Neural crest cell (in vitro differentiated cells): ENCODE measurements at regions not wholly inside any gene's neighbourhood (a gene's known extent, or its start where the extent isn't known, plus 50 kb on each side); places are given as distances from the start of the nearest gene placed in this dataset.

Experiments used
- DNase-seq: peaks from one replicate; pipeline ENCODE4 v3.0.0; 2021; ENCODE audit warnings: low read depth, mixed read lengths, low spot score
- H3K27ac Mint-ChIP-seq: one replicate; pipeline ENCODE4 v1.8.0; 2021; ENCODE audit warnings: mild to moderate bottlenecking, mixed read lengths; ENCODE audit not compliant: unreplicated experiment
- H3K27me3 Mint-ChIP-seq: 2 replicates; pipeline ENCODE4 v1.8.0; 2021; ENCODE audit warnings: low read depth, mild to moderate bottlenecking, mixed read lengths
- H3K36me3 Mint-ChIP-seq: 2 replicates; pipeline ENCODE4 v1.8.0; 2021; ENCODE audit warnings: low read depth, mild to moderate bottlenecking, mixed read lengths
- H3K4me1 Mint-ChIP-seq: 2 replicates; pipeline ENCODE4 v1.8.0; 2021; ENCODE audit warnings: mixed read lengths
- H3K4me3 Mint-ChIP-seq: one replicate; pipeline ENCODE4 v1.8.0; 2021; ENCODE audit warnings: mild to moderate bottlenecking, mixed read lengths
- H3K9me3 Mint-ChIP-seq: 2 replicates; pipeline ENCODE4 v1.8.0; 2021; ENCODE audit warnings: mixed read lengths
- TF ChIP-seq, protein P1 (sequence below): fragments of 200-600 bp; sonication (generic); conservative IDR thresholded peaks from 2 replicates; pipeline ENCODE4 v1.5.0; 2021; ENCODE audit warnings: antibody characterized with exemption, mild to moderate bottlenecking

DNA sequence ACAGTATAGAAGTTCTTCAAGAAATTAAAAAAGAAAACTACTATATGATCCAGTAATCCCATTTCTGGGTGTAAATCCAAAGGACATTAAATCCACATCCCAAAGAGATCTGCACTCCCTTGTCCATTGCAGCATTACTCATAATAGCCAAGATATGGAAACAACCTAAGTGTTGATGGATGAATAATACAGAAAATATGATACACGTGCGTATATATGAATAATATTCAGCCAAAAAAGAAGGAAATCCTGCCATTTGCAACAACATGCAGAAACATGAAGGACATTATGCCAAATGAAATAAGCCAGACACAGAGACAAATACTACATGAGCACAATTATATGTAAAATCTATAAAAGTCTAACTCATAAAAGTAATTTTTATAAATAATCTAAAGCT is 306.3 kb upstream of the ANO3 start:
- H3K36me3 Mint-ChIP-seq = no peaks in the 10 kb centered on the region
- no peaks in the 10 kb centered on the region for H3K4me1 Mint-ChIP-seq
- no peak overlapping the region for H3K27ac Mint-ChIP-seq
- TF ChIP-seq, protein P1, sequence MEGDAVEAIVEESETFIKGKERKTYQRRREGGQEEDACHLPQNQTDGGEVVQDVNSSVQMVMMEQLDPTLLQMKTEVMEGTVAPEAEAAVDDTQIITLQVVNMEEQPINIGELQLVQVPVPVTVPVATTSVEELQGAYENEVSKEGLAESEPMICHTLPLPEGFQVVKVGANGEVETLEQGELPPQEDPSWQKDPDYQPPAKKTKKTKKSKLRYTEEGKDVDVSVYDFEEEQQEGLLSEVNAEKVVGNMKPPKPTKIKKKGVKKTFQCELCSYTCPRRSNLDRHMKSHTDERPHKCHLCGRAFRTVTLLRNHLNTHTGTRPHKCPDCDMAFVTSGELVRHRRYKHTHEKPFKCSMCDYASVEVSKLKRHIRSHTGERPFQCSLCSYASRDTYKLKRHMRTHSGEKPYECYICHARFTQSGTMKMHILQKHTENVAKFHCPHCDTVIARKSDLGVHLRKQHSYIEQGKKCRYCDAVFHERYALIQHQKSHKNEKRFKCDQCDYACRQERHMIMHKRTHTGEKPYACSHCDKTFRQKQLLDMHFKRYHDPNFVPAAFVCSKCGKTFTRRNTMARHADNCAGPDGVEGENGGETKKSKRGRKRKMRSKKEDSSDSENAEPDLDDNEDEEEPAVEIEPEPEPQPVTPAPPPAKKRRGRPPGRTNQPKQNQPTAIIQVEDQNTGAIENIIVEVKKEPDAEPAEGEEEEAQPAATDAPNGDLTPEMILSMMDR = no peak
- no peak overlapping the region for H3K4me3 Mint-ChIP-seq
- H3K27me3 Mint-ChIP-seq = no peaks in the 10 kb centered on the region
- H3K9me3 Mint-ChIP-seq = no peaks in the 10 kb centered on the region
- no peak for DNase-seq

DNA sequence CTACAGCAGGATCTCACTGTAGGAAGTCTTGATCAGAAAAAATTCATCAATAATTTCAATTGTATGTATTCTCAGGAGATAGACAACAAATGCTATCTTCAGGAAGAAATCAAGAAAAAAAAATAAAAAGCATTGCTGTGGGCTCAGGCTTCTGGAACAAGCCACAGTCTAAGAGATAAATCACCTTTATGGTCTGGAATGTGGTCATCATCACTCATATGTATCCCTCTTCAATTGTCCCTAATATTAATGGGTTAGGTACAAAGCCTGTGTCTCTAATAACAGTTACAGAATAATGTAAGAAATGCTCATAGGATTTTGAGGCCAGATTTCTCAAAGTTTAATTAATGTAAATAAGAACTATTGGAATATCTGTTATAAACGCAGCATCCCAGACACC is 305.9 kb upstream of the ANO3 start:
- Mint-ChIP-seq H3K4me3 (no peak overlapping the region), H3K36me3 (no peaks in the 10 kb centered on the region), H3K27ac (no peak overlapping the region), H3K9me3 (no peaks in the 10 kb centered on the region), H3K4me1 (no peaks in the 10 kb centered on the region), H3K27me3 (no peaks in the 10 kb centered on the region)
- no peak for DNase-seq
- TF ChIP-seq, protein P1 = no peak

DNA sequence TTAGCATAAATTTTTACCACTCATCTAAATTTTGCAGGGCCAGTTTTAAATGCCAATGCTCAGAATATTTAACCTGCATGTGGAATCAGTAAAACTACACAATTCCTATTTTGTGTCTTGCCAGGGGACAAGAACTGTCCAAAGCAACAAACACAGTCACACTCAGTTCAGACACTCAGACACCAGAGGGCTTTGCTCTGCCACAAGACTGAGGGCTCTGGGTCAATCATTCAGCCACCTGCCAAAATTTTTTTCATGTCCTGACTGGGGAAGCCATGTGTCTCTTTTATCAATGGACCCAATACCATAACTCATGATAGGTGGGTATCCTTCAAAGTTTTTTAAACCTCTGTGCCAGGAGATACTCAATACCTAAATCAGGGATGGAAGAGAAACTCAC is 304.0 kb upstream of the ANO3 start:
- Mint-ChIP-seq H3K27ac (no peak overlapping the region), H3K4me1 (no peaks in the 10 kb centered on the region), H3K4me3 (no peak overlapping the region), H3K27me3 (no peaks in the 10 kb centered on the region), H3K36me3 (no peaks in the 10 kb centered on the region), H3K9me3 (no peaks in the 10 kb centered on the region)
- DNase-seq = no peak
- TF ChIP-seq, protein P1 = no peak

DNA sequence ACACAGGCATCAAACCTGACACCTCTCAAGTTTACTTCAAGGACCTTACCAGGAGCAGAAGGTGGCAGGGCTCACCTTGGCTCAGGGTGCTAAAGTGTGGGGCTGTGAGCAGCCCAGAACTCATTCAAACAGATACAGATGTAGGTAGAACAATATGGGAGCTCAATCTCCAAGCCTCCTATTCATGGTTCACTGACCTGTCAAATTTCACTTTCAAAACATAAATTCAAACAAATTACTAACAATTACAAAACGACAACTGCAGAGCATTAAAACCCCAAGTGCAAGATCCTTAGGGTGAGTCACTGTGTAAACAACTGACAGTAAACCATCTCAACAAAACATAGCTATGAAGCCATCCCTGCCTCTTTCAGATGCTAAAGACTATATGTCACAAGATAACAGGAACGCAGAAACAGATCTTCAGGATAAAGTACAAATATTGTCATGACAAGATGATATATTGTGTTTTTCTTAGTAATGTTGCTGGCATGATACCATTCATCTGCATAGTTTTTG is 303.5 kb upstream of the ANO3 start:
- no peak overlapping the region for H3K4me3 Mint-ChIP-seq
- TF ChIP-seq, protein P1 = no peak

DNA sequence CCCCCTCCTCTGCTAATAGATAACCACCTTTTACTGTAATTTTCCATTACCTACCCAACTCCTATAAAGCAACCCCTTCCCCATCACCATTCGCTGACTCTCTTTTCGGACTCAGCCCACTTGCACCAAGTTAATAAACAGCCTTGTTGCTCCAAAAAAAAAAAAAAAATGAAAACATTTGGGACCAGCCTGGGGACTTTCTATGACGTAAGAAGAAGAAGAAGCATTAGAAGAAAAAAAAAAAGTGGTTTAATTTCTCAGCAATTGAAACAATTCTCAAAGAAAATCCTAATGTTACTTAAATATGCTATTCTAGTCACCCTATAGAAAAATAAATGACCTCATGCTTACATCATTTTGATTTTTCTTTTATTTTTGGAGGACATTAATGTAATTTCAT is 301.5 kb upstream of the ANO3 start:
- Mint-ChIP-seq H3K4me3 (no peak overlapping the region), H3K27me3 (no peaks in the 10 kb centered on the region), H3K9me3 (no peaks in the 10 kb centered on the region), H3K4me1 (no peaks in the 10 kb centered on the region), H3K27ac (no peak overlapping the region), H3K36me3 (no peaks in the 10 kb centered on the region)
- TF ChIP-seq, protein P1 = no peak
- DNase-seq = no peak

More for the DNA sequence above, 303.5 kb upstream of the ANO3 start:
- no peaks in the 10 kb centered on the region for H3K36me3 Mint-ChIP-seq
- H3K9me3 Mint-ChIP-seq = no peaks in the 10 kb centered on the region
- H3K4me1 Mint-ChIP-seq = no peaks in the 10 kb centered on the region
- H3K27ac Mint-ChIP-seq = no peak overlapping the region
- no peaks in the 10 kb centered on the region for H3K27me3 Mint-ChIP-seq
- no peak for DNase-seq

DNA sequence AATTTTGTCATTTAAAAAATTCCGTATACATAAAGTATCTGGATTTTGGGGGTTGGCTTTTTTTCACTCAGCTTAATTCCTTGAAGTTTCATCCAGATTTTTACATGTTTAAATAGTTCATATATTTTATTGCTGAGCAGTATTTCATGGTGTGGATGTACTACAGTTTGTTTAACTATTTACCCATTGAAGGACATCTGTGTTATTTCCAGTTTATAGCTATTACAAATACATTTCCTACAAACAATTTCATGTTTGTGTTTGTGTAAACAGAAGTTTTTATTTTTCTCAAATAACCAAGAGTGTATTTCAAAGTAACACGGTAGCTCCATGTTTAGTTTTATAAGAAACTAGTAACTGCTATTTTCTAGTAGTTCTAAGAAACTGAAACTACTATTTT is 299.7 kb upstream of the ANO3 start:
- no peaks in the 10 kb centered on the region for H3K36me3 Mint-ChIP-seq
- H3K27ac Mint-ChIP-seq = no peak overlapping the region
- no peaks in the 10 kb centered on the region for H3K27me3 Mint-ChIP-seq
- H3K4me3 Mint-ChIP-seq = no peak overlapping the region
- H3K4me1 Mint-ChIP-seq = no peaks in the 10 kb centered on the region
- DNase-seq = no peak
- no peaks in the 10 kb centered on the region for H3K9me3 Mint-ChIP-seq
- TF ChIP-seq, protein P1 = no peak
